H1 (cell line): ENCODE measurements at regions not wholly inside any gene's neighbourhood (a gene's known extent, or its start where the extent isn't known, plus 50 kb on each side); places are given as distances from the start of the nearest gene placed in this dataset.

Experiments used
- EGR1 ChIP-seq: IDR thresholded peaks from 2 replicates; pipeline ENCODE4 v1.6.1; 2011; ENCODE audit warnings: low read depth, low read length, borderline replicate concordance
- EP300 ChIP-seq, 2 experiments: IDR thresholded peaks; 1 replicate in 1 of 2; 2 replicates in 1 of 2; pipeline ENCODE4 v1.6.1; 2011 to 2012; ENCODE audit warnings: low read depth in 2 of 2, low read length in 2 of 2, mild to moderate bottlenecking in 2 of 2, borderline replicate concordance in 1 of 2, inconsistent platforms in 1 of 2, moderate library complexity in 1 of 2
- GABPA ChIP-seq: IDR thresholded peaks from 2 replicates; pipeline ENCODE4 v1.6.1; 2011; ENCODE audit warnings: mild to moderate bottlenecking, low read length, moderate library complexity, borderline replicate concordance; ENCODE audit not compliant: insufficient read depth
- JUND ChIP-seq: IDR thresholded peaks from 2 replicates; pipeline ENCODE4 v1.6.1; 2011; ENCODE audit warnings: mild to moderate bottlenecking, improper control_type of control experiment, low read length
- KDM1A ChIP-seq: fragments of 200-600, 300-600 bp; sonication (generic); IDR thresholded peaks from 2 replicates; pipeline ENCODE4 v1.7.1; 2016; ENCODE audit warnings: mild to moderate bottlenecking, low read length, borderline replicate concordance
- POLR2AphosphoS5 ChIP-seq: IDR thresholded peaks from 2 replicates; pipeline ENCODE4 v1.6.1; 2011; ENCODE audit warnings: low read depth, low read length
- RAD21 ChIP-seq, 2 experiments: IDR thresholded peaks in 1 of 2; conservative IDR thresholded peaks in 1 of 2; 2 replicates each; pipeline ENCODE4 v1.6.1; 2011; ENCODE audit warnings: low read depth in 2 of 2, low read length in 2 of 2, improper control_type of control experiment in 1 of 2, inconsistent platforms in 1 of 2, mild to moderate bottlenecking in 1 of 2, moderate library complexity in 1 of 2
- TEAD4 ChIP-seq: IDR thresholded peaks from 2 replicates; pipeline ENCODE4 v1.6.1; 2012; ENCODE audit warnings: low read depth, low read length, inconsistent platforms, mixed read lengths
- ZNF274 ChIP-seq: IDR thresholded peaks from 2 replicates; pipeline ENCODE4 v1.7.0; 2012; ENCODE audit warnings: low read length, borderline replicate concordance; ENCODE audit errors: extremely low read depth
- TF ChIP-seq, protein P1 (sequence below): IDR thresholded peaks from 2 replicates; pipeline ENCODE4 v1.6.1; 2012; ENCODE audit warnings: low read length, inconsistent platforms
- TF ChIP-seq, protein P2 (sequence below), 3 experiments: IDR thresholded peaks; 1 replicate in 2 of 3; 2 replicates in 1 of 3; pipeline versions ENCODE4 v1.5.1 to v1.6.1; 2011; ENCODE audit warnings: low read length in 3 of 3, mild to moderate bottlenecking in 3 of 3, inconsistent platforms in 2 of 3, low read depth in 1 of 3, moderate library complexity in 1 of 3; ENCODE audit not compliant: insufficient read depth in 1 of 3; ENCODE audit errors: control extremely low read depth in 1 of 3

DNA sequence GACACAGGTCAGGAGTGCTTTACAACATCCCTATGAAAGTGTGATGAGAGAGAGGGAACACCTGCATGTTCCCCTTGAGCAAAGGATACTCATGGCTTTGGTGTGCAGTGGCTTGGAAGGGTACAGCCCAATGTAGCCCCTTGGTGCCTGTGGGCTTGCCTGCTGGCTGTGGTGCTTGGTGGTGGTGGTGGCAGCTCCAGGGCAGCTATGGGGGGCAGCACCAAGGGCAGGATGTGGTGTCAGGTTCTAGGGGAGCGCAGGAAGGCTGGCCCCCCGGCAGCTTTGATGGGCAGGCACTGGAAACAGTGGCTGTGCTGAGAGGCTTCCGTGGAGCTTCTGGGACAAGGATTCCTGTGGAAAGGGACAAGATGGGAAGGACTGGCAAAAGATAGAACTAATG lies 464.0 kb upstream of the ZMIZ1 start:
- TF ChIP-seq, protein P1, sequence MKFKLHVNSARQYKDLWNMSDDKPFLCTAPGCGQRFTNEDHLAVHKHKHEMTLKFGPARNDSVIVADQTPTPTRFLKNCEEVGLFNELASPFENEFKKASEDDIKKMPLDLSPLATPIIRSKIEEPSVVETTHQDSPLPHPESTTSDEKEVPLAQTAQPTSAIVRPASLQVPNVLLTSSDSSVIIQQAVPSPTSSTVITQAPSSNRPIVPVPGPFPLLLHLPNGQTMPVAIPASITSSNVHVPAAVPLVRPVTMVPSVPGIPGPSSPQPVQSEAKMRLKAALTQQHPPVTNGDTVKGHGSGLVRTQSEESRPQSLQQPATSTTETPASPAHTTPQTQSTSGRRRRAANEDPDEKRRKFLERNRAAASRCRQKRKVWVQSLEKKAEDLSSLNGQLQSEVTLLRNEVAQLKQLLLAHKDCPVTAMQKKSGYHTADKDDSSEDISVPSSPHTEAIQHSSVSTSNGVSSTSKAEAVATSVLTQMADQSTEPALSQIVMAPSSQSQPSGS: no peak
- TF ChIP-seq EP300 (IDR thresholded peaks at IDR 0.05; ENCODE audit: borderline replicate concordance in 1 of 2, low read depth in 2 of 2, low read length in 2 of 2): no peak
- TF ChIP-seq, protein P2, sequence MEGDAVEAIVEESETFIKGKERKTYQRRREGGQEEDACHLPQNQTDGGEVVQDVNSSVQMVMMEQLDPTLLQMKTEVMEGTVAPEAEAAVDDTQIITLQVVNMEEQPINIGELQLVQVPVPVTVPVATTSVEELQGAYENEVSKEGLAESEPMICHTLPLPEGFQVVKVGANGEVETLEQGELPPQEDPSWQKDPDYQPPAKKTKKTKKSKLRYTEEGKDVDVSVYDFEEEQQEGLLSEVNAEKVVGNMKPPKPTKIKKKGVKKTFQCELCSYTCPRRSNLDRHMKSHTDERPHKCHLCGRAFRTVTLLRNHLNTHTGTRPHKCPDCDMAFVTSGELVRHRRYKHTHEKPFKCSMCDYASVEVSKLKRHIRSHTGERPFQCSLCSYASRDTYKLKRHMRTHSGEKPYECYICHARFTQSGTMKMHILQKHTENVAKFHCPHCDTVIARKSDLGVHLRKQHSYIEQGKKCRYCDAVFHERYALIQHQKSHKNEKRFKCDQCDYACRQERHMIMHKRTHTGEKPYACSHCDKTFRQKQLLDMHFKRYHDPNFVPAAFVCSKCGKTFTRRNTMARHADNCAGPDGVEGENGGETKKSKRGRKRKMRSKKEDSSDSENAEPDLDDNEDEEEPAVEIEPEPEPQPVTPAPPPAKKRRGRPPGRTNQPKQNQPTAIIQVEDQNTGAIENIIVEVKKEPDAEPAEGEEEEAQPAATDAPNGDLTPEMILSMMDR (IDR thresholded peaks at IDR 0.05; ENCODE audit: control extremely low read depth in 1 of 3, insufficient read depth in 1 of 3, low read depth in 1 of 3, low read length in 3 of 3): no peak
- TF ChIP-seq GABPA: no peak
- no peak for TF ChIP-seq POLR2AphosphoS5
- TF ChIP-seq TEAD4: no peak
- TF ChIP-seq KDM1A: no peak
- no peak for TF ChIP-seq JUND
- TF ChIP-seq RAD21 (IDR thresholded peaks at IDR 0.05 in 1 of 2, conservative IDR thresholded peaks at IDR 0.05 in 1 of 2; ENCODE audit: low read depth in 2 of 2, low read length in 2 of 2): no peak
- no peak for TF ChIP-seq EGR1
- no peak for TF ChIP-seq ZNF274
